Ramos (cell line): ENCODE measurements at regions not wholly inside any gene's neighbourhood (a gene's known extent, or its start where the extent isn't known, plus 50 kb on each side); places are given as distances from the start of the nearest gene placed in this dataset.
"Not testable (repeated sequence)": the region's sequence is repeated elsewhere in the genome, so short reads cannot be mapped to it uniquely, and the experiment has no call there.

ENCODE experiments used
- in situ Hi-C: fragments of 300-500 bp; cut with MboI; formaldehyde crosslinking; loops from one replicate; pipeline ENCODE4 v1.14.3; 2022; ENCODE audit warnings: low sequenced_read_pairs; ENCODE audit not compliant: unreplicated experiment

- in situ Hi-C loops: no loop called here
These were observed 91.3 kb downstream of the MFAP3L start for GRCh38 chr4:169934794-169935429.

GRCh38 chr4:169933531-169933930 lies 92.7 kb downstream of the MFAP3L start:
- in situ Hi-C loops: no loop called here

- in situ Hi-C loops: no loop called here
These were observed 94.2 kb downstream of the MFAP3L start for GRCh38 chr4:169931964-169932363.

GRCh38 chr4:169930755-169931154 lies 95.4 kb downstream of the MFAP3L start:
- in situ Hi-C loops: not testable (repeated sequence)

- in situ Hi-C loops: no loop called here
These were observed 98.9 kb downstream of the MFAP3L start for GRCh38 chr4:169927280-169927679.

- in situ Hi-C loops: no loop called here
These were observed 100.5 kb downstream of the MFAP3L start for GRCh38 chr4:169925678-169926077.

- in situ Hi-C loops: no loop called here
These were observed 103.4 kb downstream of the MFAP3L start for GRCh38 chr4:169922632-169923276.

GRCh38 chr4:169921732-169922131 lies 104.5 kb downstream of the MFAP3L start:
- in situ Hi-C loops: no loop called here

- in situ Hi-C loops: no loop called here
These were observed 105.0 kb downstream of the MFAP3L start for GRCh38 chr4:169921237-169921636.

GRCh38 chr4:169919194-169920124 lies 106.7 kb downstream of the MFAP3L start:
- in situ Hi-C loops: not testable (repeated sequence)

GRCh38 chr4:169915545-169915944 lies 110.7 kb downstream of the MFAP3L start:
- in situ Hi-C loops: no loop called here

GRCh38 chr4:169914866-169915265 lies 111.3 kb downstream of the MFAP3L start:
- in situ Hi-C loops: no loop called here

- in situ Hi-C loops: no loop called here
These were observed 113.2 kb downstream of the MFAP3L start for GRCh38 chr4:169912996-169913395.

- in situ Hi-C loops: no loop called here
These were observed 116.3 kb downstream of the MFAP3L start for GRCh38 chr4:169909897-169910296.

GRCh38 chr4:169909479-169909878 lies 116.7 kb downstream of the MFAP3L start:
- in situ Hi-C loops: no loop called here

GRCh38 chr4:169907705-169908104 lies 118.5 kb downstream of the MFAP3L start:
- in situ Hi-C loops: no loop called here

GRCh38 chr4:169906821-169907220 lies 119.4 kb downstream of the MFAP3L start:
- in situ Hi-C loops: no loop called here

- in situ Hi-C loops: no loop called here
These were observed 120.1 kb downstream of the MFAP3L start for GRCh38 chr4:169906104-169906503.

- in situ Hi-C loops: no loop called here
These were observed 123.4 kb downstream of the MFAP3L start for GRCh38 chr4:169902658-169903345.

- in situ Hi-C loops: no loop called here
These were observed 125.9 kb downstream of the MFAP3L start for GRCh38 chr4:169900241-169900845.
